GM19455 (cell line): ENCODE measurements at regions not wholly inside any gene's neighbourhood (a gene's known extent, or its start where the extent isn't known, plus 50 kb on each side); places are given as distances from the start of the nearest gene placed in this dataset.
"Not testable (repeated sequence)": the region's sequence is repeated elsewhere in the genome, so short reads cannot be mapped to it uniquely, and the experiment has no call there.

ENCODE experiments used
- ATAC-seq: cut with Tn5 transposase; IDR thresholded peaks from one replicate; pipeline ENCODE4 v1.9.1; 2021; ENCODE audit not compliant: unreplicated experiment

- ATAC-seq: no peak
Observed at GRCh38 chr1:217921126-217921904, 290.2 kb downstream of the SPATA17 start.

- no peak for ATAC-seq
Observed at GRCh38 chr1:217924924-217925323, 293.8 kb downstream of the SPATA17 start.

GRCh38 chr1:217929213-217929885 lies 298.2 kb downstream of the SPATA17 start:
- ATAC-seq: no peak

GRCh38 chr1:217943361-217943760 lies 312.2 kb downstream of the SPATA17 start:
- ATAC-seq: no peak

- ATAC-seq: no peak
Observed at GRCh38 chr1:217944550-217944949, 313.4 kb downstream of the SPATA17 start.

- ATAC-seq: no peak
Observed at GRCh38 chr1:217946511-217946910, 315.4 kb downstream of the SPATA17 start.

GRCh38 chr1:217948741-217949140 lies 317.6 kb downstream of the SPATA17 start:
- ATAC-seq: no peak

- no peak for ATAC-seq
Observed at GRCh38 chr1:217953330-217953729, 322.2 kb downstream of the SPATA17 start.

- ATAC-seq: no peak
Observed at GRCh38 chr1:217953922-217954321, 322.8 kb downstream of the SPATA17 start.

GRCh38 chr1:217955723-217956122 lies 324.6 kb downstream of the SPATA17 start:
- ATAC-seq: no peak

GRCh38 chr1:217965156-217965786 lies 319.8 kb upstream of the RRP15 start:
- ATAC-seq: no peak

- no peak for ATAC-seq
Observed at GRCh38 chr1:217968085-217968484, 317.0 kb upstream of the RRP15 start.

GRCh38 chr1:217969428-217969827 lies 315.7 kb upstream of the RRP15 start:
- no peak for ATAC-seq

GRCh38 chr1:217977943-217978342 lies 307.1 kb upstream of the RRP15 start:
- no peak for ATAC-seq

- no peak for ATAC-seq
Observed at GRCh38 chr1:217981430-217981829, 303.7 kb upstream of the RRP15 start.

- no peak for ATAC-seq
Observed at GRCh38 chr1:217982331-217983050, 302.6 kb upstream of the RRP15 start.

- no peak for ATAC-seq
Observed at GRCh38 chr1:217983051-217983375, 302.1 kb upstream of the RRP15 start.

- no peak for ATAC-seq
Observed at GRCh38 chr1:217985641-217986040, 299.5 kb upstream of the RRP15 start.

- ATAC-seq: no peak
Observed at GRCh38 chr1:217989510-217989909, 295.6 kb upstream of the RRP15 start.

- no peak for ATAC-seq
Observed at GRCh38 chr1:217993439-217993838, 291.7 kb upstream of the RRP15 start.

- not testable (repeated sequence) for ATAC-seq
Observed at GRCh38 chr1:218008296-218008695, 276.8 kb upstream of the RRP15 start.

GRCh38 chr1:218015106-218015505 lies 270.0 kb upstream of the RRP15 start:
- not testable (repeated sequence) for ATAC-seq
